ENCODE measurements at regions not wholly inside any gene's neighbourhood (a gene's known extent, or its start where the extent isn't known, plus 50 kb on each side); places are given as distances from the start of the nearest gene placed in this dataset.

DNA sequence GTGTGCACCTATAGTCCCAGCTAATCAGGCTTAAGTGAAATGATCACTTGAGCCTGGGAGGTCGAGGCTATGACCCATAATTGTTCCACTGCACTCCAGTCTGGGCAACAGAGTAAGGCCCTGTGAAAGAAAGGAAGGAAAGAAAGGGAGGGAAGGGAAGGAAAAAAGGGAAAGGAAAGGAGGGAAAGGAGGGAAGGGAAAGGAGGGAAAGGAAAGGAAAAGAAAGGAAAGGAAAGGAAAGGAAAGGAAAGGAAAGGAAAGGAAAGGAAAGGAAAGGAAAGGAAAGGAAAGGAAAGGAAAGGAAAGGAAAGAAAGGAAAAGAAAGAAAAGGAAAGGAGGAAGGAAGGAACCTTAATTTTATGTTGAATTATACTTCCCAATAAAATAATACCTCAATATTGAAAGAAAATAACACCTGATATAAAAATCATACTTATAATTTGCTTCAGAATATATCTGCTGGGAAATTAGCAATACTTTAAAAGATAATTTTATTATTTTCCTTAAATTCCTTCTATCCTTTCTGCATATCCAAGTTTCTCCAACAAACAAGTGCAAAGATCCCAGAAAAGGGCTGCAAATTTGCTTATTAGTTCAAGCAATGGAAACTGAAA lies 177.3 kb downstream of the KLF12 start:
- DNase-seq (ENCODE audit: low read depth), result no peak
- TF ChIP-seq CTCF (IDR thresholded peaks at IDR 0.05; ENCODE audit: insufficient read depth, low read depth, low read length, missing control alignments), result no peak
- H3K4me3 ChIP-seq (ENCODE audit: low read depth, low read length), result no peak overlapping the region

- no peak overlapping the region for H3K4me3 ChIP-seq (ENCODE audit: low read depth, low read length)
- TF ChIP-seq CTCF (IDR thresholded peaks at IDR 0.05; ENCODE audit: insufficient read depth, low read depth, low read length, missing control alignments), result no peak
- DNase-seq (ENCODE audit: low read depth), result no peak
These were observed 178.2 kb downstream of the KLF12 start for GRCh38 chr13:73955977-73956500.

DNA sequence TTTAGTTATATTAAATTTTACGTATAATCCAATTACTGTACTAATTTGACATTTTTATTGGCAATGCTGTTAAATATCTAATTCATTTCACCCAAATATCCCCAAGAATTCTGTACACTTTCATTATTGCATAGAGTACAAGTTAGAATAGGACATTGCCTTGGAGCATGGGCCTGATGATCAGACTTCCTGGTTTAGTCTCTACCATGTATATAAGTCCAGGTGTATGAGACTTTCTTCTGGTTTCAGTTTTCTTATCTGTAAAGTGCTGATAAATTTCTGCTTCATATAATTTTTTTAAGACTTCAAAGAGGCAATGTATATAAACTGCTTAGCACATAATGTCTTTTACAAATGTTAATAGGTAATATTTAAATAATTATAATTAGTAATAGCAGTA lies 179.4 kb downstream of the KLF12 start:
- no peak overlapping the region for H3K4me3 ChIP-seq (ENCODE audit: low read depth, low read length)
- no peak for TF ChIP-seq CTCF (IDR thresholded peaks at IDR 0.05; ENCODE audit: insufficient read depth, low read depth, low read length, missing control alignments)
- DNase-seq (ENCODE audit: low read depth), result no peak

DNA sequence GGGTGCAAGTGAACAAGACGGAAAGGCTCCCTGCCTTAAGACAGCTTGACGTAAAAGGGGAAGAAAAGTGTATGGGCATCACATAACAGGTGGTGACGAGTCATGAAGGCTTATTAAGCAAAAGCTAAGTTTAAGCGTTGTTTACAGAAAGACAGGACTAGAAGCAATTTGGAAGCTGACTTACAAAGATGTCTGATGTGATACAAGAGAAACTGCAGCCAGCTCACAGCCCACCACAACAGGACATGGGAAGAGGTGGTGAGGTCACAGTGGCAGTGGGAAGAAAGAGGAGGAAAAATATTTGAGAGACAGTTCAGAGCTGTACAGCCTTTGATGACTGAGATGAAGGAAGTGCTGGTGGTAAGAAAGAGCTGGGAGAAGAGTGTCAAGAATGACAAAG lies 181.6 kb downstream of the KLF12 start:
- DNase-seq (ENCODE audit: low read depth), result no peak
- no peak overlapping the region for H3K4me3 ChIP-seq (ENCODE audit: low read depth, low read length)
- no peak for TF ChIP-seq CTCF (IDR thresholded peaks at IDR 0.05; ENCODE audit: insufficient read depth, low read depth, low read length, missing control alignments)

GRCh38 chr13:73948848-73949529 lies 185.2 kb downstream of the KLF12 start:
- H3K4me3 ChIP-seq (ENCODE audit: low read depth, low read length), result no peak overlapping the region
- no peak for TF ChIP-seq CTCF (IDR thresholded peaks at IDR 0.05; ENCODE audit: insufficient read depth, low read depth, low read length, missing control alignments)
- no peak for DNase-seq (ENCODE audit: low read depth)

DNA sequence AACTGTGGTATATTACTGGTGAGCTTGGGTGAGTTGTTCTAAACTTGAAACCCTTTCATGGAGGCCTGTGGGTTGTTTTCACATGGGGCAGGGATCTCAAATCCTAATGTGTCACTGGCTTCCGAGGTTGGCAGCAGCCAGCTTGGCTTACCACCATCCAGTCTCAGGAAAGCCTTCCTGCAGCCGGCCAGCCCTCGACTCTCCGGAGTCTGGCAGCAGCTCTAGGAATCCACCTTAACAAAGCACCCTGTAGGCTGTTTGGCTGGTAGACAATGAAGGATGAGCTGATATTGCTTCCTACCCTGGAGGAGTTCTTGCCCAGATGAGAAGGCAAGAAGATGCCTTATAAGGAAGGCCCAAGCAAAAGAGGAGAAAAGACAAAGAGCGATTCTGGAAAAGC lies 188.3 kb downstream of the KLF12 start:
- TF ChIP-seq CTCF (IDR thresholded peaks at IDR 0.05; ENCODE audit: insufficient read depth, low read depth, low read length, missing control alignments), result no peak
- DNase-seq (ENCODE audit: low read depth), result no peak
- H3K4me3 ChIP-seq (ENCODE audit: low read depth, low read length), result no peak overlapping the region

All from GM12865 (cell line).